ENCODE measurements at regions not wholly inside any gene's neighbourhood (a gene's known extent, or its start where the extent isn't known, plus 50 kb on each side); places are given as distances from the start of the nearest gene placed in this dataset.
A peak's percentile ranks its signal among the peaks of the same experiment; 100 is the strongest.

- Histone ChIP-seq H3K27me3 (no peaks in the 10 kb centered on the region), H3K4me1 (no peaks in the 10 kb centered on the region), H3K9me3 (no peaks in the 10 kb centered on the region), H3K36me3 (no peaks in the 10 kb centered on the region), H3K4me3 (no peak overlapping the region), H3K27ac (no peak overlapping the region)
- no peak for TF ChIP-seq CTCF (IDR thresholded peaks at IDR 0.05)
- DNase-seq (ENCODE audit: low spot score): no peak
Observed at GRCh38 chr4:82219346-82219745, 154.4 kb downstream of the HNRNPD start.

- Histone ChIP-seq H3K4me3 (no peak overlapping the region), H3K4me1 (no peaks in the 10 kb centered on the region), H3K36me3 (no peaks in the 10 kb centered on the region), H3K9me3 (no peaks in the 10 kb centered on the region), H3K27ac (no peak overlapping the region), H3K27me3 (no peaks in the 10 kb centered on the region)
- DNase-seq (ENCODE audit: low spot score): no peak
- peak in 1 of 2 donors; percentile 42 for TF ChIP-seq CTCF (IDR thresholded peaks at IDR 0.05)
Observed at GRCh38 chr4:82217986-82218715, 155.6 kb downstream of the HNRNPD start.

GRCh38 chr4:82216219-82216618, 157.6 kb downstream of the HNRNPD start:
- DNase-seq (ENCODE audit: low spot score): no peak
- no peak for TF ChIP-seq CTCF (IDR thresholded peaks at IDR 0.05)
- Histone ChIP-seq H3K4me1 (no peaks in the 10 kb centered on the region), H3K9me3 (no peaks in the 10 kb centered on the region), H3K27me3 (no peaks in the 10 kb centered on the region), H3K36me3 (no peaks in the 10 kb centered on the region), H3K4me3 (no peak overlapping the region), H3K27ac (no peak overlapping the region)

GRCh38 chr4:82215800-82216199, 158.0 kb downstream of the HNRNPD start:
- Histone ChIP-seq H3K9me3 (no peaks in the 10 kb centered on the region), H3K27me3 (no peaks in the 10 kb centered on the region), H3K27ac (no peak overlapping the region), H3K36me3 (no peaks in the 10 kb centered on the region), H3K4me1 (no peaks in the 10 kb centered on the region), H3K4me3 (no peak overlapping the region)
- DNase-seq (ENCODE audit: low spot score): no peak
- no peak for TF ChIP-seq CTCF (IDR thresholded peaks at IDR 0.05)

- Histone ChIP-seq H3K4me1 (no peaks in the 10 kb centered on the region), H3K4me3 (no peak overlapping the region), H3K27ac (no peak overlapping the region), H3K9me3 (no peaks in the 10 kb centered on the region), H3K36me3 (no peaks in the 10 kb centered on the region), H3K27me3 (no peaks in the 10 kb centered on the region)
- no peak for TF ChIP-seq CTCF (IDR thresholded peaks at IDR 0.05)
- DNase-seq (ENCODE audit: low spot score): no peak
Observed at GRCh38 chr4:82215039-82215438, 158.8 kb downstream of the HNRNPD start.
